HG02678 (cell line): ENCODE measurements at regions not wholly inside any gene's neighbourhood (a gene's known extent, or its start where the extent isn't known, plus 50 kb on each side); places are given as distances from the start of the nearest gene placed in this dataset.

Experiments used
- ATAC-seq: cut with Tn5 transposase; IDR thresholded peaks from one replicate; pipeline ENCODE4 v1.9.1; 2021; ENCODE audit warnings: mild to moderate bottlenecking, moderate library complexity; ENCODE audit not compliant: unreplicated experiment

- no peak for ATAC-seq
These were observed 92.2 kb downstream of the UNC5CL start for GRCh38 chr6:40946738-40947301.

DNA sequence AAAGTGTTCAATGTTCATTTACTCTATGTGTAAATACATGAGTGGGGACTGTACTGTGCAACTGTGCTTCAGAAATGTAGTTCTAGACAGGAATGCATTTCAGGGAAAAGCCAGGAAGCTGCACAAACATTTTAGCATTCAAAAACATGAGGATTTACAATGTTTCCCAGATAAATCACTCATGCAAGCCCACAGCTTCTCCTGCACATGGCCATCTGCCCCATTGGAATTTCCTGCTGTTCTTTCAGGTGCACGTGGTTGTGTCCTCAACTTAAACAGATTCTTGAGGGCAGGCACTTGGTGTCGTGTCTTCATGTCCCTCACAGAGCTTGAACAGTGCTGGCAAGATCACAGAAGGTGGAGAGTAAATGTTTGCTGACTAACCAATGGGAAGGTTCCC is 101.5 kb downstream of the UNC5CL start:
- no peak for ATAC-seq

GRCh38 chr6:40936818-40937251 is 102.2 kb downstream of the UNC5CL start:
- no peak for ATAC-seq

- no peak for ATAC-seq
These were observed 105.2 kb downstream of the UNC5CL start for GRCh38 chr6:40933864-40934263.

GRCh38 chr6:40932953-40933352 is 106.1 kb downstream of the UNC5CL start:
- ATAC-seq: no peak

DNA sequence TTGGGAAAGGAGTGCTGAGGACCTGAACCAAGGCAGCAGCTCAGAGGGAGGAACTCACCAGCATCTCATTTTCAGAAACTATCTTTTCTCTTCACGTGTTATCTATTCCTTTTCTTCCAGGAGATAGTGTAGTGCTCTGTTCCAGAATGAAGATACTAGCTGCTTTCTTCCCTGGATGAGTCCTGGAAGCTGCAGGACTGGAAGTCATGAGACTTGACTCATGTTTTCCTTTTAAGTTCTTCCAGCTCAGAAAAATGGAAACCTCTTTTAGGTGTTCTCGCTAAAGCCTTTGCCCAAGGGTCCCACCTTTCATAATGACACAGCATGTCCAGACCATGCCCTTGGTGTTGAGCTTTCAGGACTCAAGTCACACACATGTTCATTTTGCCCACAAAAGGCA is 106.7 kb downstream of the UNC5CL start:
- ATAC-seq: no peak

DNA sequence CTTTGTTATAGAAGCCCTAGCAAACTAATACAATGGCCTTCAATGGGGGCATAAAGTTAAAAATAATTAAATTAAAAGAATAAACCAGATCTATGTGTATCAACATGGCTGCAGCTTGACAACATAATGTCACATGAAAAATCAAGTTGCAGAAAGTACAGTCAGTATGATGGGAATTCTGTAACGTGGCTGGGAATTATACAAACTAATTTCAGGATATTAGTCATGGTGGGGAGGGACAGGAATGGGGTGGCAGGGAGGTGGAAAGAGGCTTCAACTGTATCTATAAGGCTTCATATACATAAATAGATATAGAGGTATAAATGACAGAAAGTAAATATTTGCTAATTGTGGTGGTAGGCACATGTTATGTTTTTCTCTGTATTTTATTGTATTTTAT is 107.1 kb downstream of the UNC5CL start:
- no peak for ATAC-seq

DNA sequence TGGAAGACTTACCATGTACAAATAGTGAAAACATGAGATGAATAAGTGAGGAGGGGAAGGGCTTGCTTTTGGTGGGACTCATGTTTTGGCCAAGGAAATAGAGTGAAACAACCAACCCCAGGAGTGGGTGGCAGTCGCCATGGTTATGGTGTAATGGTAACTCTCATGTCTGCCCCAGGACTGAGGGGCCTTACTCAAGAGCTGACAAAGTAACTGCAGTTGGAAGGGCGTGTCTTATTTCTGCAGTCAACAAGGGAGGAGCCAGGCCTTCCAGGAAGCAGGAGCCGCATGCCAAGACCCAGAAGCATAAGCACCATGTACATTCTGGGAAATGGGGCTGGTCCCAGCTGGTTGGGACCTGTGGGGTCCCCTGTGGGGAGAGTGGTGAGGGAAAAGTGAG is 108.5 kb downstream of the UNC5CL start:
- no peak for ATAC-seq

- ATAC-seq: no peak
These were observed 109.0 kb downstream of the UNC5CL start for GRCh38 chr6:40930045-40930444.

DNA sequence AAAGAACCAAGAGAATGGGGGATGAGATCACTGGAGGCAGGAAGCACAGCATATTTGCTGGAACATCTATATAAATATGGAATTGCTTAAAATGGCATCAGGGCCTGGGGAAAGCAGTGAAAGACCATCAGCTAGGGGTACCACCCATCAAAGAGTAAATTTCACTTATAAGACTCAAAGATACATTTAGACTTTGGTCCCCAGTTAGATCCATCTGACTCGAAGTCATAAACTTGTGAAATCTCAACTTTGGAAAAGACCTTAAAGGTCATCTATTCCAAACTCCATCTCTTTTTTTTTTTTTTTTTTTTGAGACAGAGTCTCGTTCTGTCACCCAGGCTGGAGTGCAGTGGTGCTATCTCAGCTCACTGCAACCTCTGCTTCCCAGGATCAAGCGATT is 109.8 kb downstream of the UNC5CL start:
- ATAC-seq: no peak

DNA sequence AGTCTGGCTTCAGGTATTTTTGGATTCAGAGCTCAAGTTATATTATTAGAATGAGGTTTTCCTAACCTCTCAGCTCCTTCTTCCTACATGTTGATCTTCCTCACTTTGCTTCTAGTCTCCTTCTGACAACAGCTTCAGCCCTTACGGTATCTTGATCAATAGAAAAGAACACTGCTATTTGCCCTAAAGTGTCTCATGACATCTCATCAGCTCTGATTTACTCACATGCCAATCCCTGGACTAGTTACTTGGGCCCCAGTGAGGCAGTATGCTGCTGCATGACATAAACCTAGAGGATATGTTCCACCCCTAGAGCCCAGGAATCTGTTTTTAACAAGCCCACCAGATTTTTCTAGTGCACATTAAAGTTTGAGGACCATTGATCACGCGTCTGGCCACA is 110.3 kb downstream of the UNC5CL start:
- ATAC-seq: no peak

DNA sequence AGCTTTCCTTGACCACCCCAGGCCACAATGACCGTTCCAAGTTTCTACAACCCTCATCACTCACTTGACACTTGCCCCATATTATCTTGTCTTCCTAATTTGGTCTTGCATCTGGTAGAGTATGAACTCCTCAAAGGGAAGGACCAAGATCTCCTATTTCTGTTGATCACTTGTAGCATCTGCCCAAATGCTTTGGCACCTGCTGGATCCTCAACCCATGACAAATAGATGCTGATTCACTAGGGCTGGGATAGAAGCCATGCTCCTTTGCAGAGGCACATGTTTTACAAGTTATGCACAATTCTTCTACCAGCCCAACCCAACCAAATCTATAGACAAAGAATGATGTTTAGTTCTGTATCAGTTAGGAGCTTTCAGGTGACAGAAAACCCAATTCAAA is 110.7 kb downstream of the UNC5CL start:
- no peak for ATAC-seq

DNA sequence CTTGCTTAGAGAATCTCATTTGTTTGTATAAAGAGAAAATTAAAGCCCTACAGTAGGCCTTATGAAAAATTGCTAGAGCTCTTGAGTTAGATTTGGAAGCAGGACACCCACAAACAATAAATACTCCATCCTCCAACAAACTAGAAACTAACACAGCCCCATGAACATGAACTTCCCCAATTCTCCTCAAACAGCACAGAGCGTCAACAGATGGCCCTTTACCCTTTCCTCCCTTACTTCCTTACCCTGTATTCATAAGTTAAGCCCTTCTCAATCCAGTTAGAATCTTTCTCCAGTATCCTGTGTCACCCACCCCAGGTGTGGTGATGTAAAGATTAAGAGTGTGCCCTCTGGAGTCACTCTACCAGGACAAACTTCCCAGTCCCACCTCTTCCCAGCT is 113.7 kb downstream of the UNC5CL start:
- no peak for ATAC-seq

DNA sequence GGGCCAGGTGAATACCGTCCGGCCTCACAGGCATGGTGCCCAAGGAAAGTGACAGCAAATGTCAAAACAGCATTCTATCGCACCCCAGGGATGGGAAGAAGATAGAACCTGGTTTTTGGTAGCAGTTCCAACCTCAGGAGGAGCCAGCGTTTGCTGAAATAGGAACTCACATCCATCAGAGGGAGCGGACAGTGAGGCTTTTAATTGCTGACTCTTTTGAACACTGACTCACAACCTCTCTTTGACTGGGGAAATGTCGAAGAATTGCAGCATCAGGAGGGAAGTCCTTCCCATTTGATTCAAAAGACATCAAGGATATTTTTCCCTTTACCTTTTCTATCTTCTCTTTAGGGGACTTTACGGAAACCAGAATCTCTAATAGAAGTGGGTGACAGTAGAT is 114.2 kb downstream of the UNC5CL start:
- ATAC-seq: no peak

DNA sequence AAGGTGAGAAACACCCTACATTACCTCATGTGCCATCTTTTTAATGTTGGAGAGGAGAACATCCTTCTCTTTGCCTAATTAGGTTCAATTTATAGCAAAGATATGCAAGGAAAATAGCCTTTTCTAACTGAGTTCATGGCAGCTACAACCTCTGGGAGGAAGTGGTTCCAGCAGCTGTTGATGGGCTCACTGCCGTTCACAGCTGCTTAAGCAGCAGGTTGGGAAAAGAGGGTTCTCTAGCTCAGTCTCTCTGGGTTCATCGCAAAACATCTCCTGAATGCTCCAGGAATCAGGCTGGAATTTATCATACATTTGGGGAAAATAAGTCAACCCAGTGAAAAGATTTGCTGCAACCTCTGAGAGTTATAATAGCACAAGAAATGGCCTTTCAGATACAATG is 115.1 kb downstream of the UNC5CL start:
- ATAC-seq: no peak

GRCh38 chr6:40923326-40923725 is 115.7 kb downstream of the UNC5CL start:
- no peak for ATAC-seq

DNA sequence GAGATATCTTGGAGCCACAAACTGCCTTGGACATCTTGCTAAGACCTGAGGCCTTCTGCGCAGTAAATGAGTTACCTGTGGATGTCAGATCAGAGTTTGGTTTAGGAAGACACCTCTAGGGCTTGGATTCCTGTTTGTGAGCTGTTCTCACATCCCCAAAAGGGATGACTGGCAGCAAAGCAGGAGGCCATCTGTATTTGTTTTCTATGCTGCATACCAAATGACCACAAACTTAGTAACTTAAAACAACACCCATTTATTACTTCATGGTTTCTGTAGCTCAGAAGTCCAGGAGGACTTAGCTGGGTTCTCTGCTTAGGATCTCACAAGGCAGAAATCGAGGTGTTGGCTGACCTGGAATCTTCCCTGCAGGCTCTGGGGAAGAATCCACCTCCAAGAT is 116.7 kb downstream of the UNC5CL start:
- no peak for ATAC-seq

GRCh38 chr6:40918040-40918651 is 120.9 kb downstream of the UNC5CL start:
- no peak for ATAC-seq

DNA sequence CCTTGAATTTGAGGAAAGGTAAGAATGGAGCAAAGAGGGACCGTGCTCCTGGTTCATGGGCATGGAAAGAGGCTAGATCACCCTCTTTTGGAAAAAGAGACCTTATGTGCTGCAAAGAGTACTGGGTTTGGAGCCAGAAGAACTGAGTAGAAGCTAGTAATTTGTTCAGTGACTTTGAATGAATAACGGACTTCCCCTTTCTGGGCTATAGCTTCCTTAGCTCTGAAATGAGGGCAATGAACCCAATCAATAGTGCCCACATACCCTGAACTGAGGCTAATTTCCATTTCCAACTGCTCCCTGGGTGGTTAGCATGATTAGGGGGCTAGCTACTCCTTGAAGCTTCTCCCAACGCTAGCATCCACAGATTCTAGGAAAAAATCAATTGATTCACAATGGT is 121.4 kb downstream of the UNC5CL start:
- no peak for ATAC-seq

DNA sequence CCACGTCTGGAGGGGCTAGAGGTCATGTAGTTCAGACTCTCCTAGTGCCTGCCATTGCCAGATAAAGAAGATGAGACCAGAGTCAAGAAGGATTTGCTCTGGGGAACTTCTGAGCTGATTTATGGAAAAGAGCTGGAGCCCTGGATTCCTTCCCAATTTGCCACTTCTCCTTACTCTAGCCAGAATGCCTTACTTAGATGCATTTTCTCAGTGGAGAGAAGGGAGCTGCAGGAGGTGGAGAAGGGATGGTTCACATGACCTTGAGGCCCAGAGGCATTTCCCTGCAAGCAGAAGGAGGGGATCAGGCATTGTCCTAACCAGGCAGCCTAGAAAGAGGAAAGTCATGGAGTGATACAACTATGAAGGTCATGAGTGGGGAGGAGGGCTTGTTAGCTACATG is 122.2 kb downstream of the UNC5CL start:
- ATAC-seq: no peak

GRCh38 chr6:40915165-40915564 is 123.9 kb downstream of the UNC5CL start:
- no peak for ATAC-seq

DNA sequence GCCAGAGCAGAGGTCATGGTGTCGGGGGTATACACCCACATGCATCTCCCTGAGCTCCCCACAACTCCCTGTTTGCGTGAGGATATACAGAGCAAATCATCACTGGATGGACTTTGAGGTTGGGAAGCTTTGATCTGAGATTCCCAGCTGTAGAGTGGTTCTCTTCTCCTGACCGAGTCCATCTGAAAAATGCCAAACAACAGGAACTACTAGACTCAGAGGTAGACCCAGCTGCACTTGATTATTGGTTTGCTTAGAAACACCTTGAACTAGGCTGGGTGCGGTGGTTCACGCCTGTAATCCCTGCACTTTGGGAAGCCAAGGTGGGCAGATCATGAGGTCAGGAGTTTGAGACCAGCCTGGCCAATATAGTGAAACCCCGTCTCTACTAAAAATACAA is 125.0 kb downstream of the UNC5CL start:
- ATAC-seq: no peak
